GM12878 (cell line): ENCODE measurements at regions not wholly inside any gene's neighbourhood (a gene's known extent, or its start where the extent isn't known, plus 50 kb on each side); places are given as distances from the start of the nearest gene placed in this dataset.

Experiments
- ATAC-seq: fragments of 200-7000 bp; cut with Tn5 transposase; 3 replicates; pipeline ENCODE4 v1.9.1; 2020; ENCODE audit warnings: mild to moderate bottlenecking, moderate library complexity
- BruUV-seq: library from RNA; stranded (reverse); fragments of 400-500 nt; replicated peaks from 2 replicates; lab custom pipeline; 2021; lab: Mats Ljungman, UMichigan
- CTCF ChIA-PET: fragments of 300-600 bp; sonication (Branson Sonifier 250); formaldehyde crosslinking; extraction: SDS; loops from one replicate; lab custom pipeline; 2021; ENCODE audit warnings: inconsistent platforms; lab: Yijun Ruan, JAX
- POLR2A ChIA-PET: fragments of 350-600 bp; formaldehyde crosslinking; extraction: SDS; loops from one replicate; lab custom pipeline; 2021; ENCODE audit warnings: inconsistent platforms; lab: Charles Lee
- RAD21 ChIA-PET: fragments of 300-600 bp; sonication (Branson Sonifier 250); formaldehyde crosslinking; loops from one replicate; lab custom pipeline; 2023; ENCODE audit warnings: antibody characterized with exemption; ENCODE audit not compliant: unreplicated experiment; lab: Charles Lee
- SMC1A ChIA-PET: fragments of 300-600 bp; sonication (Branson Sonifier 250); formaldehyde crosslinking; loops from one replicate; lab custom pipeline; 2023; ENCODE audit not compliant: unreplicated experiment, uncharacterized antibody; lab: Charles Lee
- DNase-seq: peaks from one replicate; pipeline ENCODE4 v3.0.0-alpha.2; 2011; ENCODE audit warnings: low read depth, low spot score
- FAIRE-seq: peaks from 3 replicates; lab custom pipeline; 2011; peaks lifted over from hg19 to GRCh38; lab: Jason Lieb, UNC
- H2AFZ ChIP-seq: 2 replicates; pipeline ENCODE4 v1.6.0; 2011; ENCODE audit warnings: low read depth, low read length, control low read depth; ENCODE audit not compliant: control insufficient read depth
- H3K27ac ChIP-seq: 2 replicates; pipeline ENCODE4 v1.5.1; 2011; ENCODE audit warnings: control low read depth; ENCODE audit not compliant: control insufficient read depth, insufficient read depth
- H3K27me3 ChIP-seq, 2 experiments: replicated peaks in 1 of 2; 2 replicates each; pipeline versions ENCODE4 v1.6.0 to v1.6.1; 2011; ENCODE audit warnings: low read length in 1 of 2; ENCODE audit not compliant: control insufficient read depth in 2 of 2, insufficient read depth in 2 of 2
- H3K36me3 ChIP-seq, 2 experiments: 2 replicates each; pipeline ENCODE4 v1.5.1; 2011; ENCODE audit warnings: low read length in 1 of 2; ENCODE audit not compliant: control insufficient read depth in 2 of 2, insufficient read depth in 2 of 2
- H3K4me1 ChIP-seq: 2 replicates; pipeline ENCODE4 v1.6.1; 2011; ENCODE audit warnings: mild to moderate bottlenecking, low read length, moderate library complexity, mixed read lengths; ENCODE audit not compliant: control insufficient read depth, insufficient read depth
- H3K4me2 ChIP-seq: 2 replicates; pipeline ENCODE4 v1.6.0; 2011; ENCODE audit warnings: control low read depth; ENCODE audit not compliant: control insufficient read depth, insufficient read depth
- H3K4me3 ChIP-seq: fragments of 200-600 bp; sonication (generic); 2 replicates; pipeline ENCODE4 v1.5.1; 2016
- H3K79me2 ChIP-seq: 2 replicates; pipeline ENCODE4 v1.6.0; 2011; ENCODE audit warnings: low read length; ENCODE audit not compliant: control insufficient read depth, insufficient read depth
- H3K9ac ChIP-seq: 2 replicates; pipeline ENCODE4 v1.8.0; 2011; ENCODE audit warnings: low read length, control low read depth, mixed read lengths; ENCODE audit not compliant: control insufficient read depth, insufficient read depth
- H3K9me3 ChIP-seq: replicated peaks from 3 replicates; pipeline ENCODE4 v1.5.1; 2011; ENCODE audit warnings: mild to moderate bottlenecking, low read length; ENCODE audit not compliant: control insufficient read depth, insufficient read depth
- H4K20me1 ChIP-seq: 2 replicates; pipeline ENCODE4 v1.6.0; 2011; ENCODE audit not compliant: control insufficient read depth, insufficient read depth
- CBFB ChIP-seq: IDR thresholded peaks from 2 replicates; pipeline ENCODE4 v1.6.1; 2016; ENCODE audit warnings: antibody characterized with exemption, low read depth
- EGR1 ChIP-seq, 2 experiments: IDR thresholded peaks; 1 replicate in 1 of 2; 2 replicates in 1 of 2; pipeline ENCODE4 v1.6.1; 2011 to 2012; ENCODE audit warnings: low read depth in 2 of 2, low read length in 2 of 2, borderline replicate concordance in 1 of 2, mild to moderate bottlenecking in 1 of 2, moderate library complexity in 1 of 2
- HDAC6 ChIP-seq: fragments of 200-600 bp; sonication (generic); IDR thresholded peaks from one replicate; pipeline ENCODE4 v1.8.0; 2017; ENCODE audit warnings: antibody characterized with exemption; ENCODE audit not compliant: unreplicated experiment
- KDM1A ChIP-seq: fragments of 200-600 bp; sonication (generic); IDR thresholded peaks from 2 replicates; pipeline ENCODE4 v1.6.1; 2016; ENCODE audit warnings: borderline replicate concordance
- MYB ChIP-seq: fragments of 150-350 bp; IDR thresholded peaks from 2 replicates; pipeline ENCODE4 v1.6.1; 2014; ENCODE audit warnings: mild to moderate bottlenecking, low read depth, low read length, borderline replicate concordance
- RELA ChIP-seq: fragments of 450-650 bp; IDR thresholded peaks from 2 replicates; pipeline ENCODE4 v1.8.0; 2014; ENCODE audit warnings: borderline replicate concordance; ENCODE audit not compliant: partially characterized antibody
- SPI1 ChIP-seq: IDR thresholded peaks from 2 replicates; pipeline ENCODE4 v1.6.1; 2011; ENCODE audit warnings: low read depth, mild to moderate bottlenecking, low read length, moderate library complexity, borderline replicate concordance; ENCODE audit not compliant: insufficient read depth
- WGBS: methylation state at CpG from one replicate; pipeline ENCODE4 v1.1.6; 2016; ENCODE audit warnings: low lambda C conversion rate; ENCODE audit not compliant: insufficient replicate concordance, insufficient coverage; ENCODE audit errors: missing lambda C conversion rate; 5-methylcytosine and 5-hydroxymethylcytosine counted together
- in situ Hi-C: fragments of 300-500 bp; cut with MboI; formaldehyde crosslinking; loops from 9 replicates; pipeline ENCODE4 v1.14.3; 2018; ENCODE audit warnings: mixed read lengths
- intact Hi-C: fragments of 100-400 bp; cut with micrococcal nuclease; formaldehyde crosslinking; loops from one replicate; pipeline ENCODE4 v1.14.2; 2022; ENCODE audit not compliant: unreplicated experiment
- TF ChIP-seq, protein P1 (sequence below), 3 experiments: IDR thresholded peaks in 2 of 3; conservative IDR thresholded peaks in 1 of 3; 2 replicates each; pipeline ENCODE4 v1.5.1; 2011; ENCODE audit warnings: low read depth in 3 of 3, low read length in 3 of 3, mild to moderate bottlenecking in 3 of 3, control low read depth in 2 of 3, moderate library complexity in 2 of 3, inconsistent platforms in 1 of 3, mixed read lengths in 1 of 3; ENCODE audit not compliant: control insufficient read depth in 2 of 3, insufficient read depth in 1 of 3; ENCODE audit errors: extremely low read depth in 1 of 3
- TF ChIP-seq, protein P2 (sequence below): fragments of 450-650 bp; IDR thresholded peaks from 2 replicates; pipeline ENCODE4 v1.6.1; 2014; ENCODE audit warnings: mild to moderate bottlenecking

DNA sequence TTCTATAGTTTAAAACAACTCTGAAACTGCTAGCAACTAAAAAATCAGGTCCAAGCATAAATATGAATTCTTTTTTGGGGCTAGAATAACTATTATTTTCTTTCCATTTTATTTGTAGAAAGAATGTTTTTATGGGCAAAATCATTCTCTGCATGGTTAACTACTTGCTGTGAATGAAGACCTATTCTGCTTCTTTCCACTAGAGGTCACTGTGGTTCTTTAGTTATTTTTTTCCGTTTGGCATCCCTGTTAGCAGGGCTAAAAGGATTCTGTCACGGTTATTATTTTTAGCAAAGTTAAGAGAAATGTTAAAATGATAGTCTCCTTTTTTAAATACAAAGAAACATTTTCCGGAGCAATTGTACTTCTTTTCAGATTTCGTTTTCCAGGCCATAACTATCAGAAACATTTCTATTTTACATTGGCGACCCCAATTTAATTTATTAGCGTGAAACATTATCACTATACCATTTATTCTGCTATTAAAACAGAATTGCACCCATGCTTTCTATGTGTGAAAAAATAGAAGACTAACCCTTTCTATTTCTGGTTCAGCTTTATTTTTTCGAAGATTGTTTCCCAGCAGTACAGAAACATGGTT, 404.8 kb downstream of the ATP23 start (continued):
- TF ChIP-seq, protein P1, sequence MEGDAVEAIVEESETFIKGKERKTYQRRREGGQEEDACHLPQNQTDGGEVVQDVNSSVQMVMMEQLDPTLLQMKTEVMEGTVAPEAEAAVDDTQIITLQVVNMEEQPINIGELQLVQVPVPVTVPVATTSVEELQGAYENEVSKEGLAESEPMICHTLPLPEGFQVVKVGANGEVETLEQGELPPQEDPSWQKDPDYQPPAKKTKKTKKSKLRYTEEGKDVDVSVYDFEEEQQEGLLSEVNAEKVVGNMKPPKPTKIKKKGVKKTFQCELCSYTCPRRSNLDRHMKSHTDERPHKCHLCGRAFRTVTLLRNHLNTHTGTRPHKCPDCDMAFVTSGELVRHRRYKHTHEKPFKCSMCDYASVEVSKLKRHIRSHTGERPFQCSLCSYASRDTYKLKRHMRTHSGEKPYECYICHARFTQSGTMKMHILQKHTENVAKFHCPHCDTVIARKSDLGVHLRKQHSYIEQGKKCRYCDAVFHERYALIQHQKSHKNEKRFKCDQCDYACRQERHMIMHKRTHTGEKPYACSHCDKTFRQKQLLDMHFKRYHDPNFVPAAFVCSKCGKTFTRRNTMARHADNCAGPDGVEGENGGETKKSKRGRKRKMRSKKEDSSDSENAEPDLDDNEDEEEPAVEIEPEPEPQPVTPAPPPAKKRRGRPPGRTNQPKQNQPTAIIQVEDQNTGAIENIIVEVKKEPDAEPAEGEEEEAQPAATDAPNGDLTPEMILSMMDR (IDR thresholded peaks at IDR 0.05 in 2 of 3, conservative IDR thresholded peaks at IDR 0.05 in 1 of 3; ENCODE audit: control insufficient read depth in 2 of 3, extremely low read depth in 1 of 3, insufficient read depth in 1 of 3, low read depth in 3 of 3, low read length in 3 of 3): peak; percentile 67 to 69 (median 68); a peak in 5 of 6 replicates

DNA sequence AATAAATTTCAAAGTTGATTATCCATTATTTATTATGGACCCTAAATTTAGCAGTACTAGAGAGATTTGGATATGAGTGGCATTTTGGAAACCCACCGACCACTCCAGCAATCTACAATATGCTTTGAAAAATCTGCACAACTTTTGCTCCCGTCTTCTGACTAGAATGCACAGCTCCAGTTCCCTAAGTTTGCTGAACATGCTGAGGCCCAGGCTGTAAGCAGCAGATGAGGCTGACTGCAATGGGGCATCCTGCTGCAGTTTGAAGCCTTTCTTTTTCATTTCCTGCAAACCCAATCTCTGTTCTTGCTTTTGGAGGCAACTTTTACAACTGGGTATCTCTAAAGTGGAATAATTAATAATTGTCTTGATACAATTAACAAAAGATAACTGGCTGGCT, 405.8 kb downstream of the ATP23 start:
- no peak overlapping the region for H2AFZ ChIP-seq
- in situ Hi-C loops: no loop called here

More for the DNA sequence above, 405.8 kb downstream of the ATP23 start:
- TF ChIP-seq SPI1 (no peak), HDAC6 (no peak), CBFB (no peak), EGR1 (IDR thresholded peaks at IDR 0.05; ENCODE audit: borderline replicate concordance in 1 of 2, low read depth in 2 of 2, low read length in 2 of 2) (no peak), MYB (no peak), KDM1A (no peak), RELA (no peak)
- TF ChIP-seq, protein P2, sequence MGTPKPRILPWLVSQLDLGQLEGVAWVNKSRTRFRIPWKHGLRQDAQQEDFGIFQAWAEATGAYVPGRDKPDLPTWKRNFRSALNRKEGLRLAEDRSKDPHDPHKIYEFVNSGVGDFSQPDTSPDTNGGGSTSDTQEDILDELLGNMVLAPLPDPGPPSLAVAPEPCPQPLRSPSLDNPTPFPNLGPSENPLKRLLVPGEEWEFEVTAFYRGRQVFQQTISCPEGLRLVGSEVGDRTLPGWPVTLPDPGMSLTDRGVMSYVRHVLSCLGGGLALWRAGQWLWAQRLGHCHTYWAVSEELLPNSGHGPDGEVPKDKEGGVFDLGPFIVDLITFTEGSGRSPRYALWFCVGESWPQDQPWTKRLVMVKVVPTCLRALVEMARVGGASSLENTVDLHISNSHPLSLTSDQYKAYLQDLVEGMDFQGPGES: no peak
- no peak overlapping the region for H3K4me2 ChIP-seq
- H3K9ac ChIP-seq: no peak overlapping the region
- DNase-seq (no peak), ATAC-seq (no peak), FAIRE-seq (no peak)
- H3K27ac ChIP-seq: no peak overlapping the region
- H3K4me1 ChIP-seq: no peaks in the 10 kb centered on the region
- ChIA-PET POLR2A (no interaction called here), RAD21 (interaction anchor here (1.6 to 3.1 kb wide), 3 partner anchors 25 to 123 kb away, joined by 3 to 22 read pairs (median 7); no protein-coding TSS in a partner anchor), SMC1A (interaction anchor here (0.8 to 4.7 kb wide), 10 partner anchors 11 to 803 kb away, joined by 3 to 36 read pairs (median 4); no protein-coding TSS in a partner anchor), CTCF (interaction anchor here (0.7 to 4.8 kb wide), 13 partner anchors 12 to 817 kb away, joined by 3 to 54 read pairs (median 3); no protein-coding TSS in a partner anchor)
- H4K20me1 ChIP-seq: no peaks in the 10 kb centered on the region
- H3K79me2 ChIP-seq: no peaks in the 10 kb centered on the region
- no peaks in the 10 kb centered on the region for H3K36me3 ChIP-seq
- H3K4me3 ChIP-seq: no peak overlapping the region
- H3K27me3 ChIP-seq: no peaks in the 10 kb centered on the region; a peak in 1 of 4 replicates
- H3K9me3 ChIP-seq: no peaks in the 10 kb centered on the region
- no TSS peak for BruUV-seq
- intact Hi-C loops: loop anchor here (5.0 to 10.0 kb wide), 2 partner anchors 195 to 738 kb away; no protein-coding TSS in a partner anchor
- 77% methylated on average over 2 of the region's 2 CpGs for WGBS
